Astrocyte (in vitro differentiated cells and primary cell): ENCODE measurements at regions not wholly inside any gene's neighbourhood (a gene's known extent, or its start where the extent isn't known, plus 50 kb on each side); places are given as distances from the start of the nearest gene placed in this dataset.

ENCODE experiments used
- CTCF ChIP-seq: IDR thresholded peaks from 2 replicates; pipeline ENCODE4 v1.5.1; 2011; ENCODE audit warnings: low read depth, mild to moderate bottlenecking, inconsistent platforms, low read length, moderate library complexity; ENCODE audit not compliant: insufficient read depth
- EZH2 ChIP-seq: IDR thresholded peaks from 2 replicates; pipeline ENCODE4 v1.6.1; 2012; ENCODE audit warnings: mild to moderate bottlenecking, low read length, inconsistent platforms; ENCODE audit not compliant: insufficient read depth

GRCh38 chr4:100576570-100576969, 58.7 kb upstream of the EMCN start:
- TF ChIP-seq CTCF = no peak
- no peak for TF ChIP-seq EZH2
